IgD-negative memory B cell (primary cell): ENCODE measurements at regions not wholly inside any gene's neighbourhood (a gene's known extent, or its start where the extent isn't known, plus 50 kb on each side); places are given as distances from the start of the nearest gene placed in this dataset.
"Not testable (repeated sequence)": the region's sequence is repeated elsewhere in the genome, so short reads cannot be mapped to it uniquely, and the experiment has no call there.

ENCODE experiments used
- H3K27ac Mint-ChIP-seq, 3 donors: one replicate each; pipeline ENCODE4 v1.8.0; 2020 to 2022; ENCODE audit warnings: mild to moderate bottlenecking in 3 of 3, mixed read lengths in 3 of 3, moderate library complexity in 1 of 3
- H3K27me3 Mint-ChIP-seq: one replicate; pipeline ENCODE4 v1.8.0; 2021; ENCODE audit warnings: mixed read lengths
- H3K36me3 Mint-ChIP-seq: one replicate; pipeline ENCODE4 v1.8.0; 2020; ENCODE audit warnings: mild to moderate bottlenecking, mixed read lengths
- H3K4me1 Mint-ChIP-seq, 3 donors: one replicate each; pipeline ENCODE4 v1.8.0; 2020 to 2022; ENCODE audit warnings: mixed read lengths in 3 of 3, mild to moderate bottlenecking in 1 of 3
- H3K4me3 Mint-ChIP-seq, 4 donors: one replicate each; pipeline ENCODE4 v1.8.0; 2020 to 2022; ENCODE audit warnings: mild to moderate bottlenecking in 4 of 4, mixed read lengths in 4 of 4, moderate library complexity in 3 of 4
- H3K9me3 Mint-ChIP-seq, 3 donors: one replicate each; pipeline ENCODE4 v1.8.0; 2020 to 2021; ENCODE audit warnings: mixed read lengths in 3 of 3, mild to moderate bottlenecking in 1 of 3

GRCh38 chr5:121025671-121026070 is 561.6 kb downstream of the PRR16 start:
- no peak overlapping the region for H3K27ac Mint-ChIP-seq
- H3K4me3 Mint-ChIP-seq, result no peak overlapping the region
- no peaks in the 10 kb centered on the region for H3K27me3 Mint-ChIP-seq
- H3K36me3 Mint-ChIP-seq, result no peaks in the 10 kb centered on the region
- no peaks in the 10 kb centered on the region for H3K4me1 Mint-ChIP-seq
- peaks cover 0 to 5% (median 1%) of the 10 kb centered on the region in 3 donors for H3K9me3 Mint-ChIP-seq

- Mint-ChIP-seq H3K36me3 (no peaks in the 10 kb centered on the region), H3K4me3 (no peak overlapping the region), H3K27me3 (no peaks in the 10 kb centered on the region), H3K27ac (no peak overlapping the region), H3K9me3 (peaks cover 0 to 9% (median 1%) of the 10 kb centered on the region in 3 donors), H3K4me1 (no peaks in the 10 kb centered on the region)
Observed at GRCh38 chr5:121027636-121028035, 563.5 kb downstream of the PRR16 start.

GRCh38 chr5:121029536-121030245 is 565.6 kb downstream of the PRR16 start:
- peaks cover under 1 to 4% (median 3%) of the 10 kb centered on the region in 3 donors for H3K9me3 Mint-ChIP-seq
- H3K4me1 Mint-ChIP-seq, result no peaks in the 10 kb centered on the region
- H3K4me3 Mint-ChIP-seq, result no peak overlapping the region
- H3K27ac Mint-ChIP-seq, result no peak overlapping the region
- H3K27me3 Mint-ChIP-seq, result no peaks in the 10 kb centered on the region
- H3K36me3 Mint-ChIP-seq, result no peaks in the 10 kb centered on the region

DNA sequence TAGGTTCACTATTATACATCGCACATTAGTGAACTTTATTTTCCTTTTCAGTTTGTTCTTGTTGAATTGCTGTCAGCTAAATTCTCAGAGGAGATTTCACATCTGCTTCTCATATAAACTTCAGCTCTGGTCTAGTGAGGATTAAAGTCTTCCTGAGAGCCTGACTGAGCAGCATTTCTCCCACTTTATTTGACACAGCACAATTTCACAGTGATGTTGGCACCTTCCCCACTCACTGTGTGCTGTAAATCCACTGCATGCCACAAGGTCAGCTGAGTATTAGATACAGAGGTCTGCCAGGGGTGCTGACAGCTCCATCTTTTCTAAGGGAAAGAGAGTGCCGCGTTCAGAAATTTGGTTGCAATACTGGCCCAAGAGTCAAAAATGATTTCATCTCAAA is 567.4 kb downstream of the PRR16 start:
- peaks cover 2 to 4% (median 3%) of the 10 kb centered on the region in 3 donors for H3K9me3 Mint-ChIP-seq
- H3K27ac Mint-ChIP-seq, result no peak overlapping the region
- no peak overlapping the region for H3K4me3 Mint-ChIP-seq
- H3K27me3 Mint-ChIP-seq, result no peaks in the 10 kb centered on the region
- H3K36me3 Mint-ChIP-seq, result no peaks in the 10 kb centered on the region
- H3K4me1 Mint-ChIP-seq, result no peaks in the 10 kb centered on the region

GRCh38 chr5:121033334-121033733 is 569.2 kb downstream of the PRR16 start:
- H3K4me1 Mint-ChIP-seq, result no peaks in the 10 kb centered on the region
- H3K9me3 Mint-ChIP-seq, result peaks cover 2 to 4% (median 2%) of the 10 kb centered on the region in 3 donors
- H3K4me3 Mint-ChIP-seq, result no peak overlapping the region
- no peak overlapping the region for H3K27ac Mint-ChIP-seq
- no peaks in the 10 kb centered on the region for H3K27me3 Mint-ChIP-seq
- H3K36me3 Mint-ChIP-seq, result no peaks in the 10 kb centered on the region

- H3K4me1 Mint-ChIP-seq, result no peaks in the 10 kb centered on the region
- no peaks in the 10 kb centered on the region for H3K36me3 Mint-ChIP-seq
Observed at GRCh38 chr5:121038438-121038837, 574.3 kb downstream of the PRR16 start.

DNA sequence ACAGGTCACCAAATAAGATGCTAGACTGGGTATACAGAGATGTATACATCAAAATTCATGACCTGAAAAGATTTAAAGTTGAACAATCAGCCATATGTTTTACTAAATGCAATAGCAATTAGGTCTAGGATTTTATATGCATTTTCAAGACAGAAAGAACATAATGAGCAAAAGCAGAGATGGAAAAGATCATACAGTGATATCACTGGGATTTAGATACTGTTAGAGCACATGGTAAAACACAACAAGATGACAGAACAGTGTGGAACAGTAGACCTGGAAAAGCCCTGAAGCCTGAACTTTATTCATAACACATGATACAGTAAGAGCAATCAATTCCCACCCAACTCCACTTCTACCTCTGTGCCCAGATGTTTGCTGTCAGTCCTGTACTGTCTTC is 585.9 kb downstream of the PRR16 start:
- Mint-ChIP-seq H3K27ac (no peak overlapping the region), H3K4me3 (no peak overlapping the region), H3K4me1 (no peaks in the 10 kb centered on the region), H3K36me3 (no peaks in the 10 kb centered on the region), H3K9me3 (no peaks in the 10 kb centered on the region), H3K27me3 (no peaks in the 10 kb centered on the region)

More at GRCh38 chr5:121038438-121038837, 574.3 kb downstream of the PRR16 start:
- H3K27me3 Mint-ChIP-seq, result no peaks in the 10 kb centered on the region
- no peak overlapping the region for H3K4me3 Mint-ChIP-seq
- no peak overlapping the region for H3K27ac Mint-ChIP-seq
- H3K9me3 Mint-ChIP-seq, result peaks cover 0 to 3% (median 2%) of the 10 kb centered on the region in 3 donors

DNA sequence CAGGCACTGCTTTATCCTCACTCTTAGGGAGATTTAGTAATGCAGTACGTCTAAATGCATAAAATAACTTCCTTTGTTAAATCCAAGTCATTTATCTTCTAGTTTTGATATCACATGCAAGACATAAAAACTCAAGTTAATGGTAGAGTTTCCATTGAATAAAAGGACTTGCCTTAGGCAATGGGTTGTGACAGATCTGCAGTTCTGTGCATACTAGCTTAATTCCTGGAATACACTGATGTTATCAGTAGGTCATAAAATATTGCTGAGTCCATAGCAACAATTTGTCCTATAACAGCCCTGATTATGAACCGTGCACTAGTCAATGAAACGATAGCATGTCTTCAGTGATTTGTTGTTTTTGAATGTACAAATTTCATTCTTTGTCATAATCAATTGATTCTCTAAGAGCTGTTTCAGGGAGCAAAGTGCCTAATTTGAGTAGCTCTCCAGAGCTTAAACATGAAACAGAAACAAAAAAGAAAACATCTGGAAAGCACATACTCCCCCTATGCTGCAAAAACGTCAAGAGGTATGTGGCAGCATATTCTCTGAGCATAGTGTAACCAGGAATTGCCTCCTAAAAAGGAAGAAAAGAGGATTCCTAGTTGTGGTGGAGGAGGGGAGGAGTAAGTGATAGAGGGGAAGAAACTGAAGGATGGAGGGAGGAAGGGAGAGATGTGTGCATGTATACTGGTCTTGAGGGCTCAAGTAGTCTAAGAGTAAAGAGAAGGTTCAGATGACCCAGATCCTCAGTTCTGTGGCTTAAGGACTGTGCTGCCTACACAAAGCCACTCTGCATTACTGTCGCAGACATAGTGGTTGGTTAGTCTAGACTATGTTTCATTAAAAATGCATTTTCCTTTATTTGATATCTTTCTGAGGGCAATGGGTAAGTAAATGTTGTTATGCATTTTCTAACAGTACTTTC is 589.2 kb downstream of the PRR16 start:
- Mint-ChIP-seq H3K27ac (no peak overlapping the region), H3K4me1 (no peaks in the 10 kb centered on the region), H3K36me3 (no peaks in the 10 kb centered on the region), H3K9me3 (no peaks in the 10 kb centered on the region), H3K27me3 (no peaks in the 10 kb centered on the region), H3K4me3 (no peak overlapping the region)

DNA sequence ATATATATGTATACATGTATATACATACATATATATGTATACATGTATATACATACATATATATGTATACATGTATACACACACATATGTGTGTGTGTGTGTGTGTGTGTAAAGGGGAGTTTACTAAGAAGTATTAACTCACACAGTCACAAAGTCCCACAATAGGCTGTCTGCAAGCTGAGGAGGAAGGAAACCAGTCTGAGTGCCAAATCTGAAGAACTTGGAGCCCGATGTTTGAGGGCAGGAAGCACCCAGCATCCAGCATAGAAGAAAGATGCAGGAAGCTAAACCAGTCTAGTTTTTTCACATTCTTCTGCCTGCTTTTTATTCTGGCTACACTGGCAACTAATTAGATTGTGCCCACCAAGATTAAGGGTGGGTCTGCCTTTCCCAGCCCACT is 591.5 kb downstream of the PRR16 start:
- H3K27ac Mint-ChIP-seq, result no peak overlapping the region
- H3K27me3 Mint-ChIP-seq, result no peaks in the 10 kb centered on the region
- H3K9me3 Mint-ChIP-seq, result peaks cover 0 to 2% (median 0%) of the 10 kb centered on the region in 3 donors
- H3K36me3 Mint-ChIP-seq, result no peaks in the 10 kb centered on the region
- no peaks in the 10 kb centered on the region for H3K4me1 Mint-ChIP-seq
- H3K4me3 Mint-ChIP-seq, result no peak overlapping the region

DNA sequence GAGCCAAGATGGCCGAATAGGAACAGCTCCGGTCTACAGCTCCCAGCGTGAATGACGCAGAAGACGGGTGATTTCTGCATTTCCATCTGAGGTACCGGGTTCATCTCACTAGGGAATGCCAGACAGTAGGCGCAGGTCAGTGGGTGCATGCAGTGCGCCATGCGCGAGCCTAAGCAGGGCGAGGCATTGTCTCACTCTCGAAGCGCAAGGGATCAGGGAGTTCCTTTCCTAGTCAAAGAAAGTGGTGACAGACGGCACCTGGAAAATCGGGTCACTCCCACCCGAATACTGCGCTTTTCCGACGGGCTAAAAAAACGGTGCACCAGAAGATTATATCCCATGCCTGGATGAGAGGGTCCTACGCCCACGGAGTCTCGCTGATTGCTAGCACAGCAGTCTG is 600.1 kb downstream of the PRR16 start:
- not testable (repeated sequence) for H3K4me3 Mint-ChIP-seq, H3K27ac Mint-ChIP-seq, H3K27me3 Mint-ChIP-seq, H3K9me3 Mint-ChIP-seq, H3K36me3 Mint-ChIP-seq, H3K4me1 Mint-ChIP-seq

GRCh38 chr5:121086671-121087070 is 622.6 kb downstream of the PRR16 start:
- H3K4me3 Mint-ChIP-seq, result no peak overlapping the region
- peaks cover 0 to 5% (median 0%) of the 10 kb centered on the region in 3 donors for H3K9me3 Mint-ChIP-seq
- no peaks in the 10 kb centered on the region for H3K4me1 Mint-ChIP-seq
- H3K27ac Mint-ChIP-seq, result no peak overlapping the region
- no peaks in the 10 kb centered on the region for H3K36me3 Mint-ChIP-seq
- no peaks in the 10 kb centered on the region for H3K27me3 Mint-ChIP-seq

DNA sequence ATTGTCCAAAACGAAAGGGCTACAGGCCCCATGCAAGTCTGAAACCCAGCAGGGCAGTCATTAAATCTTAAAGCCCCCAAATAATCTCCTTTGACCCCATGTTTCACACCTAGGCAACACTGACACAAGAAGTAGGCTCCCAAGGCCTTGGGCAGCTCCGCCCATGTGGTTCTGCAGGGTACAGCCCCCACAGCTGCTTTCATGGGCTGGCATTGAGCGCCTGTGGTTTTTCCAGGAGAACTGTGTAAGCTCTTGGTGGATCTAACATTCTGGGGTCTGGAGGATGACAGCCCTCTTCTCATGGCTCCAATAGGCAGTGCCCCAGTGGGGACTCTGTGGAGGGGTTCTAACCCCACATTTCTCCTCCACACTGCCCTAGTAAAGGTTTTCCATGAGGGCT is 623.5 kb downstream of the PRR16 start:
- no peaks in the 10 kb centered on the region for H3K27me3 Mint-ChIP-seq
- H3K27ac Mint-ChIP-seq, result no peak overlapping the region
- H3K9me3 Mint-ChIP-seq, result peaks cover 0 to 5% (median 0%) of the 10 kb centered on the region in 3 donors
- no peaks in the 10 kb centered on the region for H3K36me3 Mint-ChIP-seq
- no peak overlapping the region for H3K4me3 Mint-ChIP-seq
- H3K4me1 Mint-ChIP-seq, result no peaks in the 10 kb centered on the region

DNA sequence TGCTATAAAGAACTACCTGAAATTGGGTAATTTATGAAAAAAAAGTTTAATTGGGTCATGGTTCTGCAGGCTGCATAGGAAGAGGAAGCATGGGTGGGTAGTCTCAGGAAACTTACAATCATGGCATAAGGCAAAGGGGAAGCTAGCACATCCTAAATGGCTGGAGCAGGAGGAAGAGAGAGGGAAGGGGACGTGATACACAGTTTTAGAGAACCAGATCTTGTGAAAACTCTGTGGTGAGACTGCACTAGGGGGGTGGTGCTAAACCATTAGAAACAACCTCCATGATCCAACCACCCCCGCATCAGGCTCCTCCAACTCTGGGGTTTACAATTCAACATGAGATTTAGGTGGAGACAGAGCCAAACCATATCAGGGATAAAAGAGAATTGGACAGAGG is 624.2 kb downstream of the PRR16 start:
- no peak overlapping the region for H3K4me3 Mint-ChIP-seq
- H3K36me3 Mint-ChIP-seq, result no peaks in the 10 kb centered on the region

DNA sequence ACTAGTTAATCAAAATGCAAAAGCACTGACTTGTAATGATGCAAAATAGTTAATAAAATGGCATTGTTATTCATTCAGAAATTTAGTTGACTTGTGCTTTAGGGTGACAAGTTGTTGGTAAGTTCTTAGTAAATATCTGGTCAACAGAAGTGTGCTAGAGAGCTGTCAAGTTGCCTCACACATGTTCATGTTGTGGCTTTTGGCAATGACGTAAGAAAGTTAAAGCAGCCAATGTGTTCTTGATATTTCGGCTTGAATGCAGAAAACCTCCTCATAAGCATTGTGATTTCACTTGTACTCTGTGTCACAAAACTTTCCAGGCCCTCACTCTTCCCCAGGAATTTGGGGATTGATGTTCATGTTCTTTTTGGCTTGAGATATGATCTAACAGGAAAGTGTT is 626.7 kb downstream of the PRR16 start:
- peaks cover 0 to 2% (median 0%) of the 10 kb centered on the region in 3 donors for H3K9me3 Mint-ChIP-seq
- no peaks in the 10 kb centered on the region for H3K27me3 Mint-ChIP-seq
- H3K4me1 Mint-ChIP-seq, result no peaks in the 10 kb centered on the region
- no peaks in the 10 kb centered on the region for H3K36me3 Mint-ChIP-seq
- no peak overlapping the region for H3K27ac Mint-ChIP-seq
- H3K4me3 Mint-ChIP-seq, result no peak overlapping the region

More for the DNA sequence above, 624.2 kb downstream of the PRR16 start:
- H3K27ac Mint-ChIP-seq, result peak overlapping the region in 1 of 3 donors; percentile 59
- H3K9me3 Mint-ChIP-seq, result peaks cover 0 to 5% (median 0%) of the 10 kb centered on the region in 3 donors
- no peaks in the 10 kb centered on the region for H3K27me3 Mint-ChIP-seq
- H3K4me1 Mint-ChIP-seq, result no peaks in the 10 kb centered on the region

- Mint-ChIP-seq H3K4me3 (no peak overlapping the region), H3K4me1 (no peaks in the 10 kb centered on the region), H3K27ac (no peak overlapping the region), H3K9me3 (peaks cover 2 to 11% (median 2%) of the 10 kb centered on the region in 3 donors), H3K27me3 (no peaks in the 10 kb centered on the region), H3K36me3 (no peaks in the 10 kb centered on the region)
Observed at GRCh38 chr5:121100931-121101330, 636.8 kb downstream of the PRR16 start.
